HG02678 (cell line): ENCODE measurements at regions not wholly inside any gene's neighbourhood (a gene's known extent, or its start where the extent isn't known, plus 50 kb on each side); places are given as distances from the start of the nearest gene placed in this dataset.
A peak's percentile ranks its signal among the peaks of the same experiment; 100 is the strongest.
"Not testable (repeated sequence)": the region's sequence is repeated elsewhere in the genome, so short reads cannot be mapped to it uniquely, and the experiment has no call there.

ENCODE experiments used
- ATAC-seq: cut with Tn5 transposase; IDR thresholded peaks from one replicate; pipeline ENCODE4 v1.9.1; 2021; ENCODE audit warnings: mild to moderate bottlenecking, moderate library complexity; ENCODE audit not compliant: unreplicated experiment

DNA sequence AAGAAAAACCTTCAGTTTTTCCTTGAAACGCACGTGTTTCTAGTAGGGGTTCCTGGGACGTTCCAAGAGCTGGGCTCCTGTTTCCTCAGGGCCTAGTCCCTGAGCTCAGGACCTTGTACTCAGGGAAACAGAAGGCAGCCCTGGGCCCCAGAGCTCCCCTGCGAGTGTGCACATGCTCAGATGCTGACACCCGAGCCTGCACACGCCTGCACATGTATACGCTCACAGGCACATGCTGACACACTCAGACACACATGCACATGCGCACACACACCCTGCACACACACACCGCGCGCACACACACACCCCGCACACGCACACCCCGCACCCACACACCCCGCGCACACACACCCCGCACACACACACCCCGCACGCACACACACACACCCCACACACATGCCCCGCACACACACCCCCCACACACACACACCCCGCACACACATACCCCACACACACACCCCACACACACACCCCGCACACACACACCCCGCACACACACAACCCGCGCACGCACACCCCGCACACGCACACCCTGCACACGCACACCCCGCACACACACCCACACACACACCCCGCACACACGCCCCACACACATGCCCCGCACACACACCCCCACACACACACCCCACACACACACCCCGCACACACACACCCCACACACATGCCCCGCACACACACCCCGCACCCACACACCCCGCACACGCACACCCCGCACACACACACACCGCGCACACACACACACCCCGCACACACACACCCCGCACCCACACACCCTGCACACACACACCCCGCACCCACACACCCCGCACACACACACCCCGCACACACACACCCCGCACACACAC, 52.2 kb downstream of the CALML3 start:
- ATAC-seq = no peak

DNA sequence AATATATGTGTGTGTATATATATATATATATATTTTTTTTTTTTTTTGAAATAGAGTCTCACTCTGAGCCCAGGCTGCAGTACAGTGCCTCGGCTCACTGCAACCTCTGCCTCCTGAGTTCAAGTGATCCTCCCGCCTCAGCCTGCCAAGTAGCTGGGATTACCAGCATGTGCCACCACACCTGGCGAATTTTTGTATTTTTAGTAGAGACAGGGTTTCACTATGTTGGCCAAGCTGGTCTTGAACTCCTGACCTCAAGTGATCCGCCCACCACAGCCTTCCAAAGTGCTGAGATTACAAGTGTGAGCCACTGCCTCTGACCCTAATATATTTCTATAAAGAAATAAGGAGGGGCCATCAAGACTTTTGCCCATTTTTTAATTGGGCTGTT, 55.3 kb downstream of the CALML3 start:
- ATAC-seq = not testable (repeated sequence)

GRCh38 chr10:5581670-5582566, 57.2 kb downstream of the CALML3 start:
- peak; percentile 60 for ATAC-seq

DNA sequence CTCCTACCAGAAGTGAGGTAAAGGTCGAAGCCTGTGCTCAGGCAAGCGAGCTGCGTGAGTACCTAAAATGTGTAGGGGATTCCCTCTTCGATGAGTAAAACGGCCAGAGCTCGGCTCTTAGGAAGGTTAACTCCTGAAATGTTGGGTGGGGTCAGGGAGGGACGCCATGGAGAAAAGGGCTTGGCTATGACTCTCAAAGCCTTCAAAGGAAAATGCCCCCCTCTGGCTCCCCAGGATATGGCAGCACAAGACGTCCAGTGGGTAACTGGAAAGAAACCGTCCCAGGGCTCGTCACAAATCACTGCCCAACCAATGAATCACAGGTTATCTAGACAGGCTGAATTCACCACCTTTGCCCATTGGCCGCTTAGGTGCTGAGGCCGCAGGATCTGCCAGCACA, 58.0 kb downstream of the CALML3 start:
- ATAC-seq = no peak

DNA sequence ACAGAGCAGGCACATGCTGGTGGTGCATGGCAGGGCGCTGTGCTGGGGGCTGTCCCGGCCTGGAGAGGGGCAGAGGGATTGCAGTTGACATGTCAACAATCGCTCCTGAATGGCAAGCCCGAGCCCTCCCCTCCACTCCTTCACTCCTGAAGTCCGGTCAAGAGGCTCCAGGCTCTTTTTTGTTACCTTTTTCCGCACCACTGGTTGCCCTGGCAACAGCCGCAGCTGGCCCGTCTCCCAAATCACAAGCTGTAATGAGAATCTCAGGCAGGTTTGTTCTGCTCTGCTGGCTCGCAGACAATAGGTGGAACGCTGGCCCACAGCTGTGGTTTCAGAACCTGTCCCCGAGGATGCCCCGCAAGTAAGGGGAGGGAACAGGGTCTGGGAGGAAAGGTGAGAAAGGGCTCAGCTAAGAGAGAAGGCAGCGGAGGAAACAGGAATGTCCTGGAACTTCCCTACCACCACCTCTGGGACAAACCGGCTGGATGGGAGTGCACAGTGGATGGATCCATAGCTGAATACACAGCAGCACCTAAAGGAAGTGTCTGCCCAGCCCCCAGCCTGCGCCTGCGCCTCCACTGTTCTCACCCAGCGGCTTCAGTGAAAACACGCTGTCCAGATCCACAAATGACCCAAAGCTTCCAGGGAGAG, 58.9 kb downstream of the CALML3 start:
- peak; percentile 48 for ATAC-seq

DNA sequence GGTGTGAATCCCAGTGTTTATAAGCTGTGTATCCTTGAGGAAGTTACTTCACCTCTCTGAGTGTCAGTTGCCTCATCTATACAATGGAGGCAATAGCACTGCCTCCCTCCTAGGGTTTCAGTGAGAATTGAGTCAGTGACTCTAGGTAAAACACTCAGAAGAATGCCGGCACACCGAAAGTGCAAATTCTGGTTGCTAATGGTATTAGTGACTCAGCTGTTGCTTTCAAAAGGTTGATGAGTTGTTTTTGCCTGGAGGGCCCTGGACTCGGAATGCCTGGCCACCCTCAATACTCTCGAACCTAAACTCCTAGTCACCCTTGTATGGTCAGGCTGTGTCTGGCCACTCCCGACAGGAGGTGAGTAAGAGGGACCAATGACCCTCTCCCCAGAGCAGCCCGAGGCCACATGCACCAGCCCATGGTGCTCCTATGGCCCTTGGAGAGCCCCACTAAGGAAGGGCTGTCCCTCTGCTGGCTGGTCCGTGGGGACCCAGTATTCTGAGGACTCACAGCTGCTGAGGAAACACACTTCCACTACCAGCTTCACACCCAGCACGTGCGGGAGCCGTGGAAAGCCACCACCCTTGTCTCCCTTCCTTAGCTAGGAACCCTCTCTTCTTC, 60.2 kb downstream of the CALML3 start:
- ATAC-seq = no peak

GRCh38 chr10:5585517-5586206, 60.9 kb downstream of the CALML3 start:
- no peak for ATAC-seq

GRCh38 chr10:5587151-5588079, 62.7 kb downstream of the CALML3 start:
- no peak for ATAC-seq

DNA sequence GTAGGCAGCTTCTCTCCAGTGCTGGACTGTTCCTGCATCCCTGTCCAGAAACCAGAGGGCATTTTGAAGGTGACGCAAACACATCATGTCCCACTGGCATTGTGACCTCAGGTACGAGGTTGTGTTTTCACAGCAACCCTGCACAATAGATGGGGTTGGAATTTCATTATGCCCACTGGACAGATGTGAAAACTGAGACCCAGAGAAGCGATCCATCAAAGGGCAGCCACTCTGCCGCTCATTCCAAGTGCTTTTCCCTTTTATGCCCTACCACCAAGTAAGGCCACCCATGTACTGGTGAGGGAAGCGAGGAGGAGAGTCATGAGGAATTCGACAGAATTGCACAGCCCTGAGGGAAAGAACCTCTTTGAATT, 63.3 kb downstream of the CALML3 start:
- ATAC-seq = no peak

GRCh38 chr10:5588603-5589002, 63.8 kb downstream of the CALML3 start:
- no peak for ATAC-seq
